ENCODE measurements at regions not wholly inside any gene's neighbourhood (a gene's known extent, or its start where the extent isn't known, plus 50 kb on each side); places are given as distances from the start of the nearest gene placed in this dataset.
A peak's percentile ranks its signal among the peaks of the same experiment; 100 is the strongest.
"Not testable (repeated sequence)": the region's sequence is repeated elsewhere in the genome, so short reads cannot be mapped to it uniquely, and the experiment has no call there.

DNA sequence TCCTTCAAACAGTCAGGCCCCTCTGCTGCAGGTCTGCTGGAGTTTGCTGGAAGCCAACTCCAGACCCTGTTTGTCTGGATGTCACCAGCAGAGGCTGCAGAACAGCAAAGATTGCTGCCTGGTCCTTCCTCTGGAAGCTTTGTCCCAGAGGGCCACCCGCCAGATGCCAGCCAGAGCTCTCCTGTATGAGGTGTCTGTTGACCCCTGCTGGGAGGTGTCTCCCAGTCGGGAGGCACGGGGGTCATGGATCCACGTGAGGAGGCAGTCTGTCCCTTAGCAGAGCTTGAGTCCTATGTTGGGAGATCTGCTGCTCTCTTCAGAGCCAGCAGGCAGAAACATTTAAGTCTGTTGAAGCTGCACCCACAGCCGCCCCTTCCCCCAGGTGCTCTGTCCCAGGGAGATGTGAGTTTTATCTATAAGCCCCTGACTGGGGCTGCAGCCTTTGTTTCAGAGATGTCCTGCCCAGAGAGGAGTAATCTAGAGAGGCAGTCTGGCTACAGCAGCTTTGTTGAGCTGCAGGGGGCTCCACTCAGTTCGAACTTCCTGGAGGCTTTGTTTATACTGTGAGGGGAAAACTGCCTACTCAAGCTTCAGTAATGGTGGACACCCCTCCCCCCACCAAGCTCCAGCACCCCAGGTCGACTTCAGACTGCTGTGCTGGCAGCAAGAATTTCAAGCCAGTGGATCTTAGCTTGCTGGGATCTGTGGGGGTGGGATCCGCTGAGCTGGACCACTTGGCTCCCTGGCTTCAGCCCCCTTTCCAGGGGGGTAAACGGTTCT, 72.1 kb downstream of the OGFRL1 start:
- DNase-seq (ENCODE audit: low read depth); H3K4me3 ChIP-seq (ENCODE audit: low read depth, low read length): not testable (repeated sequence)

DNA sequence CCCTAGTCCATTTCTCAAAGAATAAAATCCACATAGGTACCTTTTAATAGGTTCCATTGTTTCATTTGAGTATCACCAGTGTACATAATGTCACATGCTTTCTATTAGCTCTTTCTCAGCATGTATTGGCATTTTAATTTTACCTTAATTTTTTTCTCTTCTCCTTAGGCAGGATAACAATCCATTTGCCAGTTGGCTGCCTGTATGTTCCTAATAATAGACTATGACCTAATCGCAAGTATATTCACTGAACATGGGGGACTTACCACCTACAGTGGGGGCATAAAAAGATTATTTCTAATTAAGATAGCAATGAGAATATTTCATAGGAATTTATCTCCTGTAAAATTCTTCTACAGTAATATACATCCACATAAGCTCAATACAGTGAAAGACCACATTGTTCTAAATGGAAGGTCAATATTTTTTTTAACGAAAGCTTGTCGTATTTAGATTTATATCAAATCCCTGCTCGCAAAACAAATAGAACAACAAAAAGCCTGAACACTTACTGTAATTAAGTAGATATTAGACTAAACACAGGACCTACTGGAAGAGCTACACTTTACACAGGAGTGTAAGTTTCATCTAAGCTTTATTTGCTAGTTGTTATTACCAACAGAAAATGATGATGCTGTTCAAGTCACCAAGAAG, 76.4 kb downstream of the OGFRL1 start:
- no peak for DNase-seq (ENCODE audit: low read depth)
- H3K4me3 ChIP-seq (ENCODE audit: low read depth, low read length): no peak overlapping the region

DNA sequence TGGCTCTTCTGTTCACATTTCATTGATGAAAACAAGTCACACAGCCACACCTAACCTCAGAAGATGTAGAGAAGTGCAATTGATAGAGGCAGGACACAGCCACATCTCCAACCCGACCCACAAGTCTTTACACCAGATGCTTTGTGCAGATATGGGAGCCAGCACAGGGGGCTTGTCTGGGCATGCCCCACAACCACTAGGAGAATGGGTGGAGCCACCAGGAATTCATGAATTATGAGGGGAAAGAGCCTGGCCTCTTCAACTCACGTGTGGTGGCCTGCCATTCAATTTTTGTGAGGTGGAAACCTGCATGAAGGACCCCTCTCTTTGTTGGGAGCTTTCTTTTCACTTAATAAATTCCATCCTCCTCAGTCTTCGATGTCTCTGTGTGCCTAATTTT, 79.1 kb downstream of the OGFRL1 start:
- DNase-seq (ENCODE audit: low read depth): no peak
- no peak overlapping the region for H3K4me3 ChIP-seq (ENCODE audit: low read depth, low read length)

DNA sequence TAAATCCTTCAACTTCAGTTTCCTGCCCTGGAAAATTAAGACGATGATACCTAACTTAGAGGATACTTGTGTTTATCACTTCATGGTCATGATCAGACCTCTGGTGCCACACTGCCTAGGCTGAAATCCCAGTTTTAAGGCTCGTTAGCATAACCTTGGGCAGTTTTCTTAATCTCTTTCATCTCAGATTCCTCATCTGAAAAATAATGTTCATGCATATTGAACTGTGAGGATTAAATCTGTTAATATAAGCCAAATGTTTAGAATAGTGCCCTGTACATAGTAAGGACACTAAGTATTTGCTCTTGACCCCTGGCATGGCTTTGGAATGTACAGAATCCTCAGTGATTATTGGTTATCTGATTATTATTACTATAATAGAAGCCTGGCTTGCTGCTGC, 79.7 kb downstream of the OGFRL1 start:
- no peak overlapping the region for H3K4me3 ChIP-seq (ENCODE audit: low read depth, low read length)
- no peak for DNase-seq (ENCODE audit: low read depth)

DNA sequence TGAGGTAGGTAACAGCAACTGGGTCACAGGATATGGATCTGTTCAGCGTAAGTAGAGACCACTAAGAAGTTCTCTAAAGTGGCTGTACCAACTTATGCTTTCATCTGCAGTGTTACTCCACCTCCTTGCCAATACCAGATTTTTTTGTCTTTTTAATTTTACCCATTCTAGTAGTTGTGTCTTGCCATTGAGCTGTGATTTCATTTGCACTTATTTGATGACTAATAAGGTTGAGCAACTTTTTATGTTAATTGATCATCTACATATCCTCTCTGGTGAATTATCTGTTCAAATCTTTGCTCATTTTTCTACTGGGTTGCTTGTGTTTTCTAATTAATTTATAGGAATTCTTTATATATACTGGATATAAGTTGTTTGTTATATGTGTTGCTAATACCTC, 82.9 kb downstream of the OGFRL1 start:
- no peak for DNase-seq (ENCODE audit: low read depth)
- H3K4me3 ChIP-seq (ENCODE audit: low read depth, low read length): no peak overlapping the region

DNA sequence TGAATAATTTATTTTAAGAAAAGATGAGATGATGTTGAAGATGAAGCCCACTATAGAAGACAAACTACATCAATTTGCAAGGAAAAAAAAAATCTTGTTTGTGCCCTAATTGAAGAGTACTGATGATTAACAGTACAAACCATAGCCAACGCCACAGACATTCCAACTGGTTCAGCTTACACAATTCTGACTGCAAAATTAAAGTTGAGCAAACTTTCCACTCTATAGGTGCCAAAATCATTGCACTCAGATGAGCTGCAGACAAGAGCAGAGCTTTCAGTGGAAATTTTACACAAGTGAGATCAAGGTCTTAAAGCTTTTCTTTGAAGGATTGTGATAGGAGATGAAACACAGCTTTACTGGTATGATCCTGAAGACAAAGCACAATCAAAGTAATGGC, 85.3 kb downstream of the OGFRL1 start:
- H3K4me3 ChIP-seq (ENCODE audit: low read depth, low read length): no peak overlapping the region
- no peak for DNase-seq (ENCODE audit: low read depth)

DNA sequence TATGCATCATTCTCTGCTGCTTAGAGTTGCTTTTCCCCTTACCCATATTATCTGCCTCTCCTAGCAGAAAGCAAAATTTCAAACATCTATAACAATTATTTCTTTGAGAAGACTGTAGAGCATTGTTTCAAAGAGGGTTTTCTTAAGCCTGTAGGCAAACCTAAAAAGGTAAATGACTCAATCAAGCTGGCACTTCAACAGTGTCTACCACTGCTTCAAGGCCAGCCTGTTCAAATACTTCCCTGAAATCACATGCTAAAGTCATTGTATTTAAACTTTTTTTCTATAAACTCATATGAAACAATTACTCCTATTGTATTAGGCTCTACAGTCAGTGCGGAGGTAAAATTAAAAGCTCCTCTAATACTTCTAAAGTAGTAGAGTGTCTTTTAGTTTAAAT, 87.1 kb downstream of the OGFRL1 start:
- DNase-seq (ENCODE audit: low read depth): no peak
- no peak overlapping the region for H3K4me3 ChIP-seq (ENCODE audit: low read depth, low read length)

DNA sequence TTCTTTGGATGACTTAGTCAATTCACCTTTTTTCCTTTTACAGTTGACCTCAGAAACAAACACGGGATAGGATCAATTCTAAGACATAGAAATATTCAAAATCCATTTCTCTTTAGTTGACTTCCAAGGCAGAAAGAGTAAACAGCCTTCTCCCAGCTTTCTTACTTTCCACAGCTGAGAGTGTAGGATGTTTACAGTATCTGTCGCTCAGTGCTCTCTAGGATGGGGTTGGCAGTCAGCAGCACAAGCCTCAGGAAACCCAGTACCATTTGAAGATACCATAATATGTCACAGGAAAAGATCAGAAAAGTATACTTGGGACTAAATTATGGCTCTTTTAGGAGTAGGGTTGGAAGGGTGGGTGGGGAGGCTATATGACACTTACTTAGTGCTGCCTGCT, 88.2 kb downstream of the OGFRL1 start:
- DNase-seq (ENCODE audit: low read depth): no peak
- H3K4me3 ChIP-seq (ENCODE audit: low read depth, low read length): no peak overlapping the region

DNA sequence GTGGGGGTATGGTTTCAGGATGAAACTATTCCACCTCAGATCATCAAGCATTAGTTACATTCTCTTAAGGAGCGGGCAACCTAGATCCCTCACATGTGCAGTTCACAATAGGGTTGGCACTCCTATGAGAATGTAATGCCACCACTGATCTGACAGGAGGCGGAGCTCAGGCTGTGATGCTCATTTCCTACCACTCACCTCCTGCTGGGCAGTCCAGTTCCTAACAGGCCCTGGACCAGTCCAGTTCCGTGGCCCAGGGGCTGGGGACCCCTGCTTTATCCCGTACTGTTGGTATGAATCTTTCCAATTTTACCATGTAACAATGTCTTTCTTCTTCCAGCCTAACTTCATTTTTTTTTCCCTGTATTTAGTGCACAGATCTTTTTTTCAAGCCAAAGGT, 94.9 kb downstream of the OGFRL1 start:
- no peak overlapping the region for H3K4me3 ChIP-seq (ENCODE audit: low read depth, low read length)
- DNase-seq (ENCODE audit: low read depth): no peak

DNA sequence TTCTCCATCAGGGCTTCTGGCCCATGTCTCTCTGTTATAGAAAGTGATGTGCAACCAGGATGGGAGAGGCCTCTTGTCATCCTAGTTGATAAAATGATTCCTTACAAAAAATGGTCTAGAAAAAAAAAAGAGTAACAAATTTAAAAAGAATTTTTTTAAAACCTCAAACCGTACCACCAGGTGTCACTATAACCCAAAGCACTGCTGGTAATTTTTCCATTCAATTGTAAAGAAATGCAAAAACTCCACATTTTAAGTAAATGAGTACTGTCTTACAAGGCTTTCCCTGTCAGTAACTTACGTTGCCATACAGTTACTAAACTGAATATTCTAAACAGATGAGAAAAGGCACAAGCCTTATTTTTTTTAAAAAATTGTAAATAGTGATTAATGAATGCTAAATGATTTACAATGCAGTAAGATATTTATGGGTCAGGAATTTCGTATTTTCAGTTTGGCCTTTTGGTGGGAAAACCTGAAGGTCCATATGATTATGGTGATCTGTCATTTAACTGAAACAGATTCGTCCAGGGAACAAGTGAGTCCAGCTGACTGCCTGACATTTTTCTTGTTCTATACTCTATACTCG, 95.4 kb downstream of the OGFRL1 start:
- DNase-seq (ENCODE audit: low read depth): no peak
- no peak overlapping the region for H3K4me3 ChIP-seq (ENCODE audit: low read depth, low read length)

DNA sequence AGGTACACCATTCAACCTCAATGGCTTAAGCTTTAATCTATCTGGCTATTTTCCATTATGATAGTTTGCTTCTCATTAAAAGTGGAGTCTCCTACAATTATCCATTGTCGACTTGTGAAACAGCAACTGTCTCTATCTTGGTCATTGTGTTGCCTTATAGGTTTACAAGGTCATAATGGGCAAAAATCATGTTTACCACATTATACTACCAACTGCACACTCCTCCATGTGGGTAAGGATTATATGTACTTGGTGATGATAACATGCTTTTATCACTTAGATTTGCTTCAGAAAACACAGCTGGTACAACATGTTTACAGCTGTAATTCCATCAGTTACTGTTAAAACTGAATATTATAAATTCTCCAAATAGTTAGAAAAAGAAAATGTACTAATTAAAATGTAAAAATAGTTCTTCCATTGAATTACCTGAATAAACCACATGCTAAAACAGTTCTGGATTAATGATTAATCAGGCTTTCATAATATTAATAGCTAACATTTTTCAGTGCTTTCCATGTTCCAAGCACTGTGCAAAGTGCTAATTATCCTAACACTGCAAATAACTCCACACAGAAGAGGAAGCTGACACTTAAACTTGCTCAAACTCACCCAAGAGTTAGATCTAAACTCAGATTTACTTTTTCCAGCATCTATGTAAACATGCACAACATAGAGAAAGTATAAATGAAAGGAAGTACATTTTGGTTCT, 96.7 kb downstream of the OGFRL1 start:
- no peak overlapping the region for H3K4me3 ChIP-seq (ENCODE audit: low read depth, low read length)
- no peak for DNase-seq (ENCODE audit: low read depth)

DNA sequence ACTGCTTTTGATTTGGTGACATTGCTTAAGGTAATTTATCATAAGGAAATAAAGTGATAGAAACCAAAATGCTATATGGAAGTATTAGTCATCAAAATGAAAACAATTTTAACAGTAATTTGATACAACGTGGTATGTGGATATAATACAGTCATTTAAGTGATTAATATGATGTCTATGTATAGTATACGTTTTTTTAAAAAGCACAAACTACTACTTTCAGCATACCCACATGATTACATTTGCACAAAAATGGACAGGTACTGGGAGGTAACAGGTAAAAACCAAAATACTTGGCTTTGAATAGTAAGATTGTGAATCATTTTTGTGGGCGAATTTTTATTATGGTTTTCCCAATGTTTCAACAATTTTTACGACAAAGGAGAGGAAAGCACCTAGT, 97.6 kb downstream of the OGFRL1 start:
- DNase-seq (ENCODE audit: low read depth): no peak
- no peak overlapping the region for H3K4me3 ChIP-seq (ENCODE audit: low read depth, low read length)

DNA sequence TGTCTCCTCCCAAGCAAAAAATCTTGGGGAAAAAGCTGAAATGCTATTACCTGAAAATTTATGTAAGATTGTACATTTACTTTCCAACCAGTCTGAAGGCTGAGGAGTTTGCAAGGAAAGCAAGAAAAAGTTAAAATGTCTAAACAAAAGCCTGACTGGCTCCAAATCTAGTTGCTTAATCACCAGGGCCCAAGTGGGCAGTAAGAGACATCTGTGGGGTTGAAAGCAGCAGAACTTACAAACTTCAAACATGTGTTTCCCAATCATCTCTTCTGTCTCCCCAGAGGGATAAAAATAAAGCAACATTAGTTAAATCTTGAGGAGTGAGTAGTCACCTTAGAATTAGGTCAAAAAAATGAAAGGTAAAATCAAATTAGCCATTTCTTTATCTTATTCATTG, 98.6 kb downstream of the OGFRL1 start:
- DNase-seq (ENCODE audit: low read depth): peak; percentile 78
- H3K4me3 ChIP-seq (ENCODE audit: low read depth, low read length): no peak overlapping the region

DNA sequence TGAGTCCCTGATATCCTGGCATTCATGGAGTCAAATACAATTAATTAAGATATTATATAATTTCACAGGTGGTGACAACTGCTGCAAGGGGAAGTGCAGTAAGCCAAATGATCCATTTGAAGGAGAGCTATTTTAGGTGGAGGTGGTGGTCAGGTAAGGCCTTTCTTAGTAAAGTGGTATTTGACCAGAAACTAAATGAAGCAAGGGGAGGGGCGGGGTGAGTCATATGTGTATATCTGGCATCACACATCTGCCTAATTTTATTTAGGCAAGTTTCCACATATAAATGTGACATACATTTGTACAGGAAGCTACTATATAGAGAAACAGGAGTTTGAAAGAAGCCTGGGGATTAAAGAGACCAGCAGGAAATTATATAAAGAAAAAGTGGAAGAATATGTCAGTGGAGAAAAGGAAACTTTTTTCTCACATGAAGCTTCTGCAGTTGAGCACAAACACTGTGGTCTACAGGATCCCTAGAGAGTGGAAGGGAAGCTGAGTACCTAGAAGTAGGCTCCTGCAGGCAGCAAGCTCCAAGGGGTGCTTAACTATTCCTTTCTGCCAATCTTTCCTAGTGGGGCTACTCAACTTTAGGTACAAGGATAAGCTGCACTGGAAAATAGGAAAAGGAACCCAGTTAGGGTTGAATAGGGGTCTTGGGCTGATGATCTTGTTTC, 99.6 kb downstream of the OGFRL1 start:
- H3K4me3 ChIP-seq (ENCODE audit: low read depth, low read length): no peak overlapping the region
- no peak for DNase-seq (ENCODE audit: low read depth)

DNA sequence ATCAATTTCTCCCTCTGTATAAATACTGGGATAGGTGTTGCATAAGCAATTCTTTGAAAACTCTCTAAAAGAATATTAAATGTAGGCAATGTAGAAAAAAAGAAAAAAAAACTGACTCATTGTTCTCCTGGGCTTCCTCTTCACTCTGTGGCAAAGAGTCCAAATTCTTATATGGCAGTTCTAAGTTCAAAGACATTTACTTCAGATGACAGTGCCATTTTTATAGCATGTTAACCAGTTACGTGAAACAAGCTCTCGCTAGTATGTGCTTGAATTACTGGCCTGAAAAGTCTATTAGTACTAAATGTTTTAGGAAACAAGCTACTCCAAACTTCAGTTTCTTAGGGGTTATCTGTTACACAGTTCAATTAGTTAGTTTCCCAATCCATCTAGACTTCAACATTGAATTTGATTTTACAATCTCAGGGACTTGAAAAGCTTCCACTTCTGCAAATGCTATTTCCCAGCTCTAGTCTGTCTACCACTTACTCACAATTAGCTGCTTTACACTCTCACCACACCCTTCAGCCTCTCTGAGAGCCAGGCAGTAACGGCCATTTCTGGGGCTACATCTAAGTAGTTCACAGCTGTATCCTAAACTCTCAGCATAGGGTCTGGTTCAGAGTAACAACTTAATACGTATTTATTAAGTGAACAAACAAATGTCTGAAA, 100.4 kb downstream of the OGFRL1 start:
- no peak for DNase-seq (ENCODE audit: low read depth)
- no peak overlapping the region for H3K4me3 ChIP-seq (ENCODE audit: low read depth, low read length)

DNA sequence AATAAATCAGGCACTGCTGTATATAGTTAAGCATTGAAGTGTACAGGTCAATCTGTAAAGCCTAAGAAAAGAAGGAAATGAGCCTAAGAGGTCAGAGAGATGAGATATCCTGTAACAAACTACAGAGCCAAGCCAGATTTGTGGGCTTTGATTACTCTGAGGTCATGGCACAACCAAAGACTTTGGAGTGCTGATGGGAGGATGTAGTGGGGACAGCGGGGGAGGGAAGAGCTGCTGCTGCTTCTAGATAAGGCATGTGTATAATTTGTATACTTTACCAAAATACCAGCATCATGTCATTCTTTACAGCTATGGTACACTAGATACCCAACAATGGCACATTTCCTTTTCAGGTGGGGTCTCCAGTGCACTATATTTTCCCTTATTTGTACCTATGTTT, 102.5 kb downstream of the OGFRL1 start:
- H3K4me3 ChIP-seq (ENCODE audit: low read depth, low read length): no peak overlapping the region
- DNase-seq (ENCODE audit: low read depth): no peak

DNA sequence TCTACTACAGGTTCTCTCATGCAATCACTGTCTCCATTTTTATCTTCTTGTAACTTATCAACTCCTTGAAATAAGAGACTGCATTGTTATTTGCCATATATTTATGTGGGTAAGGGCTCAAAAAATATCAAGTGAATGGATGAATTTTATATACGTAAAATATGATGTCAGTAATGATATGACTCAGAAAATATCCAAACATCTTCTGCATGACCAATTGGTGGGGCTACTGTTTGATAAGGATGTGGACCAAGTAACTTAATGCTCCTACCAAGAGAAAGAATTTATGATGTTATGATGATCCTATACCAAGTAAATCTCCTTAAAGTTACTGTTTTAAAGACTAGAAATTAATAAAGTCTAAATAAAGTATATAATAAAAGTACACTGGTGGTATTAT, 103.7 kb downstream of the OGFRL1 start:
- no peak for DNase-seq (ENCODE audit: low read depth)
- no peak overlapping the region for H3K4me3 ChIP-seq (ENCODE audit: low read depth, low read length)

DNA sequence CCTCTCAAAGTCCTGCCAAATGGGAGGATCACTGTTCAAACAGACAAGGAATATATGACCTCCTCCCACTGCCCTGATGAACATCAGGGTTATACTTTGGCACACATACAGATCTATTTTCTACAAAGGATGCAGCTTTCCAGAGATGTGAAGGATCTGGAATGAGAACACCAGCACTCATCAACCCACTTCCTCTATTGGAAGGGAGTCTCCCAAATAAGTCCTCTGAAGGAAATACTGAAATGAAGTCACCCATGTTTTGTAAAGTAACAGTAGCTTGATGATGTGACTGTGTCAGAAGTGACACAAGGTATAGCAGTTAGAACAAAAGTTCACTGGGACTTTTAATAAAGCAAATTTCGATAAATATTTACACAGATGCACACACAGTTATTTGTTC, 104.9 kb downstream of the OGFRL1 start:
- no peak overlapping the region for H3K4me3 ChIP-seq (ENCODE audit: low read depth, low read length)
- no peak for DNase-seq (ENCODE audit: low read depth)

DNA sequence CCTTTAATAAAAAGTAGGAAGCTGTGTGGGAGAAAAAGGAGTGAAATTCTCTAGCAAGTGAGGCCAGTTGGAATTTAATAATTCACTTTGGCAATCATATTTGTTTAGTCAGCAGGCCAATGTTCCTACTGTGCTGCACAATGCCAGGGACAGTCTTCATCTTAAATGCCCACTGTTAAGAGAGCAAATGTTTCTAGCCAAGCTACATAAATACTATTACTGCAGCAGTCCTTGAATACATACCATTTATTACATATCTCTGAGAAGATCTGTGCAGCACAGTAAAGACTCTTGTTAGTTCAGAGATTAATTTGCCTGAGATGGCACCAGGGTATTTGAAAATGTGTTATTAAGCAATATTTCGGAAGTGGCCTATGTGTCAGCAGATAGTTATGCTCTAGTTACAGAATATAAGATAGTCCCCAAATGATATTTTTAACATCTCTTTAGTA, 105.4 kb downstream of the OGFRL1 start:
- no peak overlapping the region for H3K4me3 ChIP-seq (ENCODE audit: low read depth, low read length)
- no peak for DNase-seq (ENCODE audit: low read depth)

Measured in skeletal muscle cell (primary cell).